ENCODE measurements at regions not wholly inside any gene's neighbourhood (a gene's known extent, or its start where the extent isn't known, plus 50 kb on each side); places are given as distances from the start of the nearest gene placed in this dataset.

DNA sequence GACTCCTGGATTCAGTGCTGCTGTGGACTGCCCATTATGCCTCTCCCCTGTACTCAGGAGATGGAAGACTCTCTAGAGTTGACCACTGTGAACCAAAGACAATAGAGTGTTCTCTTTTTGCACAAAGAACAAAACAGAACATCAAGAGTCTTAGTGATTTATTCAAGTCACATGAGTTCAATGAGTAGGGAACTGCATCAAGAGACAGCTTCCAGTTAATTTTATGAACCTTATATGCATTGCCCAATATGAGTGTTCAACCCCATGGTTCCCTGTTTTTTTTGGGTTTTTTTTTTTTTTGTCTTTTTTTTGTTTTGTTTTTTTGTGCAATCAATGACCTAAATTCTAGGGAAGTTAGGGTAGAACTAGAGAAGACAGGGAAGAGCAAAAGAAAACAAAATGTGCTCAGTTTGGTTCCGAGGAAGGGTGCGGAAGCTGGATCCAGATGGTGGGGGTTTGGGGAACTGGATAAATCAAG is 224.3 kb downstream of the MAFB start:
- Histone ChIP-seq H4K20me1 (ENCODE audit: insufficient read depth, low read length) (no peaks in the 10 kb centered on the region), H3K4me2 (ENCODE audit: low read length) (no peak overlapping the region), H3K27me3 (ENCODE audit: insufficient read depth, low read length) (no peaks in the 10 kb centered on the region), H2AFZ (ENCODE audit: low read length) (no peak overlapping the region), H3K27ac (ENCODE audit: low read depth, low read length, poor library complexity, severe bottlenecking) (no peak overlapping the region), H3K36me3 (ENCODE audit: insufficient read depth, low read length) (no peaks in the 10 kb centered on the region), H3K4me3 (ENCODE audit: low read depth, low read length, poor library complexity, severe bottlenecking) (no peak overlapping the region), H3K9ac (ENCODE audit: low read length) (no peak overlapping the region), H3K9me3 (ENCODE audit: low read length) (no peaks in the 10 kb centered on the region), H3K9me2 (ENCODE audit: low read depth, low read length) (no peaks in the 10 kb centered on the region), H3F3A (ENCODE audit: insufficient read depth, low read length) (no peaks in the 10 kb centered on the region), H3K4me1 (ENCODE audit: insufficient read depth, low read length, severe bottlenecking) (peaks cover 41% of the 10 kb centered on the region), H3K79me2 (ENCODE audit: insufficient read depth, low read length) (no peaks in the 10 kb centered on the region)
- TF ChIP-seq EZH2 (IDR thresholded peaks at IDR 0.05; ENCODE audit: borderline replicate concordance, low read length) = no peak
- TF ChIP-seq, protein P1, sequence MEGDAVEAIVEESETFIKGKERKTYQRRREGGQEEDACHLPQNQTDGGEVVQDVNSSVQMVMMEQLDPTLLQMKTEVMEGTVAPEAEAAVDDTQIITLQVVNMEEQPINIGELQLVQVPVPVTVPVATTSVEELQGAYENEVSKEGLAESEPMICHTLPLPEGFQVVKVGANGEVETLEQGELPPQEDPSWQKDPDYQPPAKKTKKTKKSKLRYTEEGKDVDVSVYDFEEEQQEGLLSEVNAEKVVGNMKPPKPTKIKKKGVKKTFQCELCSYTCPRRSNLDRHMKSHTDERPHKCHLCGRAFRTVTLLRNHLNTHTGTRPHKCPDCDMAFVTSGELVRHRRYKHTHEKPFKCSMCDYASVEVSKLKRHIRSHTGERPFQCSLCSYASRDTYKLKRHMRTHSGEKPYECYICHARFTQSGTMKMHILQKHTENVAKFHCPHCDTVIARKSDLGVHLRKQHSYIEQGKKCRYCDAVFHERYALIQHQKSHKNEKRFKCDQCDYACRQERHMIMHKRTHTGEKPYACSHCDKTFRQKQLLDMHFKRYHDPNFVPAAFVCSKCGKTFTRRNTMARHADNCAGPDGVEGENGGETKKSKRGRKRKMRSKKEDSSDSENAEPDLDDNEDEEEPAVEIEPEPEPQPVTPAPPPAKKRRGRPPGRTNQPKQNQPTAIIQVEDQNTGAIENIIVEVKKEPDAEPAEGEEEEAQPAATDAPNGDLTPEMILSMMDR (IDR thresholded peaks at IDR 0.05; ENCODE audit: low read length) = no peak

DNA sequence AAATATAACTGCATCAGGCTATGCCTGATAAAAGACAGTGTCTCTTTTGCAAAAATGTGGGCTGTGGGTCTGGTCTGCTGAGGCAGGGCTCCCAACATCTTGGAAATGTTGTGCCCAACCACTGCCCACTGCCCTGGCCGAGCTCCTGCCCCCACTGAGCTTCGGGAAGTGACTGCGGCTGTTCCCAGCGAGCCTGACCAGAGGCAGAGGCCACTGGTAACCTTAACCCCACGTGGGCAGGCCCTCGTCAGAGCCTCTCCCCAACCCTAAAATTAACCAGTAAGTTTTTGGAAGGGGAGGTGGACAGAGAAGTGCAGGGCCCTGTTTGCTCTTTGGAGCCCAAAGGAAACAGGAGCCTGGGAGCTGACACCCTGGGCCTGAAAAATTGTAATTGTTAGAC is 225.9 kb downstream of the MAFB start:
- no peaks in the 10 kb centered on the region for H3K27me3 ChIP-seq (ENCODE audit: insufficient read depth, low read length)
- no peak overlapping the region for H3K27ac ChIP-seq (ENCODE audit: low read depth, low read length, poor library complexity, severe bottlenecking)
- H3K4me3 ChIP-seq (ENCODE audit: low read depth, low read length, poor library complexity, severe bottlenecking) = no peak overlapping the region
- H2AFZ ChIP-seq (ENCODE audit: low read length) = no peak overlapping the region
- H3K9me2 ChIP-seq (ENCODE audit: low read depth, low read length) = no peaks in the 10 kb centered on the region
- H3K4me2 ChIP-seq (ENCODE audit: low read length) = no peak overlapping the region
- H3F3A ChIP-seq (ENCODE audit: insufficient read depth, low read length) = no peaks in the 10 kb centered on the region
- H3K79me2 ChIP-seq (ENCODE audit: insufficient read depth, low read length) = no peaks in the 10 kb centered on the region
- no peaks in the 10 kb centered on the region for H4K20me1 ChIP-seq (ENCODE audit: insufficient read depth, low read length)
- H3K4me1 ChIP-seq (ENCODE audit: insufficient read depth, low read length, severe bottlenecking) = peaks cover 25% of the 10 kb centered on the region
- no peak for TF ChIP-seq EZH2 (IDR thresholded peaks at IDR 0.05; ENCODE audit: borderline replicate concordance, low read length)
- TF ChIP-seq, protein P1 (IDR thresholded peaks at IDR 0.05; ENCODE audit: low read length) = no peak
- no peaks in the 10 kb centered on the region for H3K9me3 ChIP-seq (ENCODE audit: low read length)
- H3K36me3 ChIP-seq (ENCODE audit: insufficient read depth, low read length) = no peaks in the 10 kb centered on the region
- H3K9ac ChIP-seq (ENCODE audit: low read length) = no peak overlapping the region

DNA sequence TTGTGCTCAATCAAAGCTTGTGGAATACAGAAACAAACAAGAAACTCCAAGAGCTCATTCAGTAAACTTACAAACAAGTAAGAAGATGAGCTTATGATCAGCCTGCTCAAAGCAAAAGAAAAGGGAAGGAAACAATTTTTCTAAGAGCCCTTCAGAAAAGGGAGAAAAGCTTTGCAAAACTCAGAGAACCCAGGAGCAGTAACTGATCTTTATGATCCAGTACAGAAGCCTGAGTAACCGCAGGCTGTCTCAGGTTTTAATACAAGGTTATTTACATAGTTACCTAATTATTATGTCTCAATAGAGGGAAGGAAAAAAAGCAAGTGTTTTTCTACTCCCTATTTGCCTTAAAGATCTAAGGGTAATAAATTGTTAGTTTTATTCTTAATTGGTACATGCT is 226.5 kb downstream of the MAFB start:
- Histone ChIP-seq H3K4me2 (ENCODE audit: low read length) (no peak overlapping the region), H3F3A (ENCODE audit: insufficient read depth, low read length) (no peaks in the 10 kb centered on the region), H3K27ac (ENCODE audit: low read depth, low read length, poor library complexity, severe bottlenecking) (no peak overlapping the region), H3K9ac (ENCODE audit: low read length) (no peak overlapping the region), H3K36me3 (ENCODE audit: insufficient read depth, low read length) (no peaks in the 10 kb centered on the region), H3K9me3 (ENCODE audit: low read length) (no peaks in the 10 kb centered on the region), H3K79me2 (ENCODE audit: insufficient read depth, low read length) (no peaks in the 10 kb centered on the region), H2AFZ (ENCODE audit: low read length) (no peak overlapping the region), H3K27me3 (ENCODE audit: insufficient read depth, low read length) (no peaks in the 10 kb centered on the region), H3K4me1 (ENCODE audit: insufficient read depth, low read length, severe bottlenecking) (peaks cover 19% of the 10 kb centered on the region), H3K9me2 (ENCODE audit: low read depth, low read length) (no peaks in the 10 kb centered on the region), H4K20me1 (ENCODE audit: insufficient read depth, low read length) (no peaks in the 10 kb centered on the region), H3K4me3 (ENCODE audit: low read depth, low read length, poor library complexity, severe bottlenecking) (no peak overlapping the region)
- no peak for TF ChIP-seq EZH2 (IDR thresholded peaks at IDR 0.05; ENCODE audit: borderline replicate concordance, low read length)
- TF ChIP-seq, protein P1 (IDR thresholded peaks at IDR 0.05; ENCODE audit: low read length) = no peak
